ENCODE measurements at regions not wholly inside any gene's neighbourhood (a gene's known extent, or its start where the extent isn't known, plus 50 kb on each side); places are given as distances from the start of the nearest gene placed in this dataset.

DNA sequence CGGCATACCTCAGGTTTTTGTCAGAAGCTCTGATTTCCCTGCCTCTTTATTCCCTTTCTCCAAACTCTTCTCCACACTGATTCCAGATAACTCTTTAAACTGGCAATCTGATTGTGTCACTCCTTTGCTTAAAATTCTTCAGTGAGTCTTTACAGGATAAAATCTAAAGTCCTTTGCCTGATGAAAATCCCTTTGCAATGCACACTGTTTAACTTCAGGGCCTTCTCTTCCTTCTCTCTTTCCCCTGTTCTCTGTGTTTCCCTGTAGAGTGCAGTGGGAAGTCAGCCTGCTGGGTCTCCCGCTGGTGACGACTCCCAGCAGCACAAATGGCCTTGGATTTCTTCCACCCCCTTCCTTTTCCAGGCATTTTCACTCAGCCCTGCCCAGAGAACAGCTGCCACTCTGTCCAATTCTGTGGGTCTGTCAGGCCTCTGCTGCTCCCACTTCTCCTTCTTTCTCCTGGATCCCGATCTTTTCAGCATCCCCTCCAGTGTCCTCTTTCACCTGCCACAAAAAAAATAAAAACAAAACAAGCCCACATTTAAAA is 189.9 kb upstream of the NWD2 start:
- TF ChIP-seq CTCF (conservative IDR thresholded peaks at IDR 0.05), result no peak
- peak overlapping the region; percentile 51 for H3K27ac ChIP-seq

GRCh38 chr4:37058826-37059225 is 185.7 kb upstream of the NWD2 start:
- TF ChIP-seq CTCF (conservative IDR thresholded peaks at IDR 0.05), result no peak
- peak overlapping the region; percentile 47; the same call in 1 of the 2 replicates for H3K27ac ChIP-seq

DNA sequence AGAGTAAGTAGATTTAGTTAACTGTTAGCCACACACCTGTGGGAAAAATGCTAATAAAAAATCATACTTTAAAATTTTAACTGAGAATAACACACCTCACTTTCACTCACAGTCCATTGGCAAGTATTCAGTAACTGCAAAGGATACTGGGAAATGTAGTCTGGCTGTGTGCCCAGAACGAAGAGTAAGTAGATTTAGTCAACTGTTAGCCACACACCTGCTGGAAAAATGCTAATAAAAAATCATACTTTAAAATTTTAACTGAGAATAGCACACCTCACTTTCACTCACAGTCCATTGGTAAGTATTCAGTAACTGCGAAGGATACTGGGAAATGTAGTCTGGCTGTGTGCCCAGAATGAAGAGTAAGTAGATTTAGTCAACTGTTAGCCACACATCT is 178.4 kb upstream of the NWD2 start:
- no peak for TF ChIP-seq CTCF (conservative IDR thresholded peaks at IDR 0.05)

DNA sequence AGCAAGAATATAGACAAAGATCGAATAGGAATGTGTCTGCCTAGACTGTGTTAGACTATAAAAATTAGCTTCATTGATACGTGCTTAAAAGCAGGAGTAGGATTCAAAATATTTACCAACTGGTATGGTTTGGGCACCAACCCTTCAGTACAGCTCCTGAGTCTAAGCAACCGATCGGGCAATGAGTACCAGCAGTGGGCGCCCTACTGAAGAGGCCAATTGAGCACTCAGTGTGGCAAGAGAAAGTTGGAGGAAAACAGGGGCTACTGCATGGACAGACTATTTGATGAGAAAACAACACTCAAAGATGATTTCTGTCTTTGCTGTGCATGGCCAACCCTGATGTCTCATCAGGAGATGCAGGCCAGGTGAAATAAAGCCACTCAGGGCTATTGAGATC is 176.0 kb upstream of the NWD2 start:
- no peak for TF ChIP-seq CTCF (conservative IDR thresholded peaks at IDR 0.05)
- no peak overlapping the region for H3K27ac ChIP-seq

More for the DNA sequence above, 178.4 kb upstream of the NWD2 start:
- no peak overlapping the region; the same call in 1 of the 2 replicates for H3K27ac ChIP-seq

DNA sequence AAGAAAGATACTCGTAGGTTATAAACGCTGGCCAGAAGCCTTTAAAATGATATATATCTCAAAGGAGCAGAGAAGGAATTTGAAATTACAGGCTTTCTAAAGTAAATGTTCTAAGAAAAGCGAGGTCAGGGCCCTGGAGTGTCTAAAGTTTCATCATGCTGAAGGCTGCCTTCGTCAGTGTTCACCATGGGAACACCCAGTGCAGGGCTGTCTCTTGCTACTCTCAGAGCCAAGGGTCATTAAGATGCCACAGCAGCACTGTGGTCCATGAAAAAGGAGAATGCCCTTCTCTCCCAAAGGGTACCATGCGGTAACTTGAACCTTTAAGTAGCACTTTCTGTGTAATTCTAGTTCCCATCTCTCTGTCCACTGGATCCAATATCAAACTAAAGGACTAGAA is 174.5 kb upstream of the NWD2 start:
- TF ChIP-seq CTCF (conservative IDR thresholded peaks at IDR 0.05), result no peak

GRCh38 chr4:37071576-37071975 is 173.0 kb upstream of the NWD2 start:
- no peak overlapping the region for H3K27ac ChIP-seq

More for the DNA sequence above, 174.5 kb upstream of the NWD2 start:
- H3K27ac ChIP-seq, result no peak overlapping the region

GRCh38 chr4:37073226-37073840 is 171.2 kb upstream of the NWD2 start:
- H3K27ac ChIP-seq, result no peak overlapping the region
- no peak for TF ChIP-seq CTCF (conservative IDR thresholded peaks at IDR 0.05)

More at GRCh38 chr4:37071576-37071975, 173.0 kb upstream of the NWD2 start:
- no peak for TF ChIP-seq CTCF (conservative IDR thresholded peaks at IDR 0.05)

Data from VCaP (cell line).